IPS-11a (cell line): ENCODE measurements at regions not wholly inside any gene's neighbourhood (a gene's known extent, or its start where the extent isn't known, plus 50 kb on each side); places are given as distances from the start of the nearest gene placed in this dataset.
A peak's percentile ranks its signal among the peaks of the same experiment; 100 is the strongest.

Source experiments
- H3K4me3 ChIP-seq: one replicate; pipeline ENCODE4 v1.5.1; 2013; ENCODE audit warnings: low read depth, low read length, control low read depth

DNA sequence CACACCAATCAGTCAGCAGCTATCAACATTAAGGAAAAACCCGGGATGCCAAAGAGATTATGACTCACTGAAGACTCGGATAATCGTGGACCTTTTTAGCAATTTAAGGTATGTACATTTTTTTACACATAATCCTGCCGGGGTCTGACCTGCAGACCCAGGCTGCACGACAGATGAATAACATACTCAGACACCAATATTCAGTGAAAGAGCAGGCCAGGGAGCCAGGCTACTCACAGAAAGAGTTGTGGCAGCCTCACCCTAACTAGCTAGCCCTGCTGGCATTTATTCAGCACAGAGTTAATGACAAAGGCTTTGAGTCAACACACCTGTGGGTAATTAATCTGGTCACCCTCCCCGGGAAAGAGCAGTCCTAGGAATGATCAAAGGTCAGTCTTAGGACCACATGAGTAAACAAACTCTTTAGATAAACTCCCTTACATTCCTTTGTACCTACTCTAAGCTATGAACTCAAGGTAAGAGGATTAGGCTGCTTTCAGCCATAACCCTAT lies 727.5 kb downstream of the TBL1XR1 start:
- no peak overlapping the region for H3K4me3 ChIP-seq

DNA sequence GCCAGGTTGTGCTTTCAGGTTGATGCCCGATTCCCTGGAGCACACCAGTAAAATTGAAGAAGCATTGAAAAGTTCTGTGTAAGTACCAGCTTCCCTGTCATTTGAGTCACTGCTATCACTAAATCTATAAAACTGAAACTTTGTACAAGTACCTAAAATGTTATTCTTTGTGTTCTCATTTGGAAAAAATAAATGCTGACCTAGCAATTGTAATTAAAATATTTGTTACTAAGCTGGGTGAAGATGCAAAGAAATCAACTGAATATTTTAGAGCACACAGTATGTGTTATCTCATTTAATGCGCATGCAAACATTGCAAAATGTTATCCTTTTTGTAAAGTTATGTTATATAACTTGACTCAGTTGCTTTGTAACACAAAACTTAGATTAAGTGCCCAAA lies 733.7 kb downstream of the TBL1XR1 start:
- H3K4me3 ChIP-seq = no peak overlapping the region

GRCh38 chr3:176447369-176447768 lies 749.9 kb downstream of the TBL1XR1 start:
- H3K4me3 ChIP-seq = no peak overlapping the region

GRCh38 chr3:176442326-176442725 lies 755.0 kb downstream of the TBL1XR1 start:
- no peak overlapping the region for H3K4me3 ChIP-seq

- no peak overlapping the region for H3K4me3 ChIP-seq
These were observed 757.6 kb downstream of the TBL1XR1 start for GRCh38 chr3:176439729-176440128.

- no peak overlapping the region for H3K4me3 ChIP-seq
These were observed 765.3 kb downstream of the TBL1XR1 start for GRCh38 chr3:176431991-176432390.

DNA sequence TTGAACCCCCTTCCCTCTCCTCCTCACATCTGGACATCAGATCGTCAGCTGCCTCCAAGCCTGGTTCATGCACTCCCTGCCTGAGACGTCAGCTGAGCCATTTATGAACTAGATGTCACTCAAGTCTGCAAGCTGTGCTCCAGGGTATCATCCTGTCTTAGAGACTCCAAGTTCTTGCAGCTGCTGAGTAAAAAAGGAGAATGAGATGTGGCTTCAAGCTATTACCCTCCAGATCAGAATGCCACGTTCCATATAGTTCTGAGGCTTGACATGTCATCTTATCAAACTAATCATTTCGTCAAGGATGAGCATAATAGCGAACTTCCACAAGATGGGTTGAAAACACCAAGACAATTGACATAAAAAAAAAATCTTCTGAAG lies 766.3 kb downstream of the TBL1XR1 start:
- no peak overlapping the region for H3K4me3 ChIP-seq

DNA sequence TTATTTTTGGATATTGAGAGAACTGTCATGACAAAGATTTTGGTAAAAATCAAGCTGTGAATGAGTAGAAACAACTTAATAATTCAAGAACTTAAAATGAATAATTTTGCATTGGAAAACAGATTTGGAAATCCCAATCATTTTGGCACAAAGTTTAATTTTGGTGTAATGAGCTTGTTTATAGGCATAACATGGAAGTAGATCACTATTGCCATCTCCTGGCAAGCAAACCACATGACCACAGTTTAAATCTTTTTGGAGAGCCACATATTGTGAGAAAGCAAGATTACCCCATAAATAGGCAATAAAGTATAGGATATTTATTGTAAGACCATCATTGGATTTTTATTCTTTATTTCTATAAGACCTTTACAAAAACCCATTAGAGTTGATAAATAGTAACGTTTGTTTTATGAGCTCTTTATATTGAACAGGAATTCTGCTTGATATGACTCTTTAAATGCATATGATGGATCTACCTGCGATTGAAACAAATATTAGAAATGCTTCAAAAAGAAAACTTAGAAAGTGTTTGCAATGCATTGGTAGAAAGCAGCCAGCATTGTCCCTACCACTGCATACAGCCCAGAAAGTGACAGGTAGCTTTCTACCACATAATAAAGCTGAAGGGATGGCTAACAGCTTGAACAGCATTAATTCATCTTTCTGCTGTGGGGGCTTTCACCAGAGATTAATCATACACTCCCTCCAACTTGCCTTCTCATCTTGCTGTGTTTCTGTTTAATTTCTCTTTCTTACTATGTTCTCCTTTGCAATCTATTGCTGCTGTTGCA lies 766.8 kb downstream of the TBL1XR1 start:
- no peak overlapping the region for H3K4me3 ChIP-seq

DNA sequence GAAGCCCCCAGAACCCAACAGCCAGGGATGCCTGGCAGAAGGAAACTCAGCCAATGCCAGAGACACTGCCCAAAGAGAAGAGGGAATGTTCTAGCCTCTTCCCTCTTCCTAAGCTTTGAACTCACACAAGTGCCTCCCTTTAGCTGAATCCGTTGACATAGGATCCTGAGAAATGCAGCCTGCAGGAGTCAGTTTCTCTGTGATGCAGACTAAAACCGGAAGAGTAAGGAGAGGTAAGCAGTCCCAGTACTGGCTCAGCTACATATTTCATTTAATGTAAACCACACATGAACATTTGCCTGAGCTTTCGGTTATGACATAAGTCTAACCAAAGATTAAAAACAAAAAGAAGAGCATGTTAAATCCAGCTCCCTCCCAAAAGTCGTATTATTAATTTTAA lies 768.7 kb downstream of the TBL1XR1 start:
- no peak overlapping the region for H3K4me3 ChIP-seq

- no peak overlapping the region for H3K4me3 ChIP-seq
These were observed 770.9 kb downstream of the TBL1XR1 start for GRCh38 chr3:176426371-176426770.

DNA sequence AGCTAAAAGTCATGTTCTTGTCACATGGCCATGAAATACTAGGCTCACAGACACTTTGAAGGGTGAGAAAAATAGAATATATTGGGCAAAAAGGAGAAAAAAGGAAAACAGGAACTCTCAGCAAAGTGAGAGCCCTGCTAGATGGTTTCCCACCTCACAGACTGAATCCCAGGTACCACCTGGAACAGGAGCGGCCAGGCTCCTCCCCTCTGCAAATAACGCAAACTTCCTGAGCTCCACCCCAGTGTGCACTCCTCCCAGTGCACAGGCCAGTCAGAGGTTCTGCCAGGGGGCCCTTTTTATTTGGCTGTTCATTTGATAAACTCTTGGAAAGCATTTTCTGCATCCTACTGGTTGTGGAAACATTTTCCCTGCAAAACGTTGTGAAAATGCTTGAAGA lies 780.4 kb downstream of the TBL1XR1 start:
- no peak overlapping the region for H3K4me3 ChIP-seq

DNA sequence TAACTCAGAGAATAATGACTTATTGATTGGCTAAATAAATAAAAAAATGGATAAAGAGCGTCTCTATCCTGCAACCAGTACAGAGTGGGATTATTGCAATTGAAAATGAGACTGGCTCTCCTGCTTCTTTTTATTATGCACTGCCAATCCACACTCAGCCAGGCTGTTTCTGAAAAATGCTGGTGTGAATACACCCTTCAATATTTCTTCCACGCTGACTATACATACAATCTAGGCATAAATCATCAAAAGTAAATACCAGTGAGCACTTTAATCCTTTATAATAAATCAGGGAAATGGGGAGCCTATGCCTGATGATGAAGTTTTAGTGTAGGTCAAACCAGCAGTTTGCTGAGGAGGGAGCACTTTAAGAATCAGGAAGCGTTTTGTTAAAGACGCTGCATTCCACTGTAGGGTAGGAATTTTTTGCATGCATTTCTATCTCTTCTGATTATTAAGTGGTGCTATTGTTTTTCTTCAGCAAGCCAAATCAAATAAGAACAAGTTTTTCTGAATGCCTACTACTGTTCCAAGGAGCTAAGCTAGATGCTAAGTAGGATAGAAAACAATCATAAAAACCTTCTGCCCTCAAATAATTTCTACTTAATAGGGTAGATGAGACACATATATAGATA lies 781.5 kb downstream of the TBL1XR1 start:
- no peak overlapping the region for H3K4me3 ChIP-seq

DNA sequence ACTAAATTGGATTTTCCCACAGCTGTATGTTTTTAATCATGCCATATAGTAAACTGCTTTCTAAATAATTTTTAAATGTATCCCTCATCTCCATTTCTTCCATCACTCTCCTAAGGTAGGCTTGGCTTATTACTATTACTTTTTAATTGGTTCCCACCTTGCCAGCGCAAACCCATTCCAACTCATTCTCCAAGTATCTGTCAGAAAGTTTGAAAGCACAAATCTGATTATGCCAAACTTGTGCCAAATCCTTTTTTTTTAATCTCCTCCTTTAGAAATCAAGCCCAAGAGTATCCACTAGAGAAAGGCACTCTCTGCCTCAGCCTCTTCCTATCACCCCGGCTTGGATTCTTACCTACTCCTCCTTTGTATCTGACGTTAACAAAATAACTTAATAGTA lies 784.5 kb downstream of the TBL1XR1 start:
- H3K4me3 ChIP-seq = no peak overlapping the region

DNA sequence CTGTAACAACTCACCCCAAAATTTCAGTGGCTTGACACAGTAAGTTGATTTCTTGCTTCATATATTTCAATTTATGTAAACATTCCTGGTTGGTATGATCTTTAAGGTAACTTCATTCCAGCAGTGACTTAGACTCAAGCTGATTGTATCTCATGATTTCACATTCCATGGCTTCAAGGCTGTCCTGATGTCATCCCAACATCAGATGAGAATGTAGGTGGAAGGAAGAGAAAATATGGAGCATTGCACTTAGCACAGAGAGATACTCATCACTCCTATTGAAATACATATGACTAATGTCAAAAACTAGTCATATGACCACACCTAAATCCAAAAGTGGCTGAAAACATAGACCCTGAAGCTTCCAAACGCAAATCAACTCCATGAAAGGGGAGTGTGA lies 793.8 kb downstream of the TBL1XR1 start:
- H3K4me3 ChIP-seq = no peak overlapping the region

DNA sequence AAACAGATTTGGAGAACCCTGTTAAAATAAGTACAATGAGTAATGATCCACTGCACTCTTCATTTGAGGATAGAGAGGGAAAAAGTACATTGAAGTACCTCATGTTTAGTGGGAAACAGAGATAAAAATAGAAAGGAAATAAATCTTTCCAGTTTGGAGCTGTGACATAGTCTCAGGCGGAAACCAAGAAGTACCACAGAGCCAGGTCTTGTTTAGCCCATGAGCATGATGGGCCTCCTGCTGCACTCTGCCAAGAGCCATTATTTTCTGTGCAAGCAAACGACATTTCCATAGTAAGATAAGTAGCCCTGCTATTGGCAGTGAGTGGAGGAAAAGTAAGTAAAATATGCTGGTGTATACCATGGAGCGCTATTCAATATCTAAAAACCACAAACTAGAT lies 796.1 kb downstream of the TBL1XR1 start:
- H3K4me3 ChIP-seq = no peak overlapping the region

DNA sequence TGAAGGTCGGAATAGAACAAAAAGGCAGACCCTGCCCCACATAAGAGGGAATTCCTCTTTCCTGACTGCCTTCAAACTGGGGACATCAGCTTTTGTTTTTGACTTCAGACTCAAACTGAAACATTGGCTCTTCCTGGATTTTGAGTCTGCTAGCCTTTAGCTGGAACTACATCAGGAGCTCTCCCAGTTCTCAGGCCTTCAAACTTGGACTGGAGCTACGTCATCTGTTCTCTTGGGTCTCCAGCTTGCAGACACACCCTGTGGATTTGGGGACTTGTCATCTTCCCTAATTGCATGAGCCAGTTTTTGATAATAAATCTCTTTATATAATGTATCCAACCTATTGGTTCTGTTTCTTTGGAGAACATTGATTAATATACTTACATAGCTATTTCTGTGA lies 798.1 kb downstream of the TBL1XR1 start:
- no peak overlapping the region for H3K4me3 ChIP-seq

DNA sequence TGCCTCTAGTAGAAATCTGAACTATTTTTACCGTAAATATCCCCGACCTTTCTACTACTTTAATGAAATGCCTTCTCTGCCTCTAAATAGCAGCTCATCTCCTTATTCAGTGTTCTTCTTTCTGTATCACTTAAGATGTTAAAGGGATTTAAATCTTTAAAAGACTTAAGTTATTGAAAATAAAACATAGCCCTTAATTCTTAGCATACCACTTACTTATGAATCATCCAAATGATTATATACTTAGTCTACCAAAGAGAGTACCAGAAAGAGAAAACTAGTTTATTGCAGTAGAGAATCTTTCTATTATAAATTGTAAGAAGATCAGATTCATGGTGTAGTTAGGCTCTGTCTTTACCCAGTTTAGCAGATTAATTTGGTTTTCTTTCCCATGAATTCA lies 802.0 kb downstream of the TBL1XR1 start:
- no peak overlapping the region for H3K4me3 ChIP-seq

GRCh38 chr3:176378789-176379188 lies 818.5 kb downstream of the TBL1XR1 start:
- no peak overlapping the region for H3K4me3 ChIP-seq

DNA sequence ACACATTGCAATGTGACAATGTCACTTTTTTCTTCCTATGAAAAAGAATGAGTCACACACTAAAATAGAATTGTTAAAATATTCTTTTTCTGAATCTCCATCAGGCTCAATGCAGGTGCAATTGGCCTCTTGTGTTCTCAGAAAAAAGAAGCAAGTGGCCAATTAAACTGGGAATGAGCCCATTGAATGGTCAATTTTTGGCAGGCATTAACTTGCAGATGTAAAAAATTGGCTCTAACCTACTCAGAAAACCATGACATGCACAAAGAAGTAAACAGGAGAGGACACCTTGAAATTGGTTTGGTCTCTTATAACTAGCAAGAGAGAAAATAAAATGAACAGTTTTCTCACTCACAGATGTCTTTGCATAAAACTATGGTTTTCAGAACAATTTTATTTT lies 820.8 kb downstream of the TBL1XR1 start:
- no peak overlapping the region for H3K4me3 ChIP-seq

- H3K4me3 ChIP-seq = no peak overlapping the region
These were observed 821.8 kb downstream of the TBL1XR1 start for GRCh38 chr3:176375519-176375918.

- H3K4me3 ChIP-seq = peak overlapping the region; percentile 20
These were observed 835.0 kb downstream of the TBL1XR1 start for GRCh38 chr3:176362191-176362731.

- H3K4me3 ChIP-seq = no peak overlapping the region
These were observed 838.1 kb downstream of the TBL1XR1 start for GRCh38 chr3:176359211-176359610.
